Stimulated activated CD8-positive, alpha-beta memory T cell treated with anti-CD3 and anti-CD28 coated beads, Interleukin-15, amount 100 ng/mL, for 1 hour (primary cell): ENCODE measurements at regions not wholly inside any gene's neighbourhood (a gene's known extent, or its start where the extent isn't known, plus 50 kb on each side); places are given as distances from the start of the nearest gene placed in this dataset.
A peak's percentile ranks its signal among the peaks of the same experiment; 100 is the strongest.

Experiments used
- DNase-seq: peaks from one replicate; pipeline ENCODE4 v3.0.0-alpha.2; 2020; ENCODE audit warnings: low read depth

DNA sequence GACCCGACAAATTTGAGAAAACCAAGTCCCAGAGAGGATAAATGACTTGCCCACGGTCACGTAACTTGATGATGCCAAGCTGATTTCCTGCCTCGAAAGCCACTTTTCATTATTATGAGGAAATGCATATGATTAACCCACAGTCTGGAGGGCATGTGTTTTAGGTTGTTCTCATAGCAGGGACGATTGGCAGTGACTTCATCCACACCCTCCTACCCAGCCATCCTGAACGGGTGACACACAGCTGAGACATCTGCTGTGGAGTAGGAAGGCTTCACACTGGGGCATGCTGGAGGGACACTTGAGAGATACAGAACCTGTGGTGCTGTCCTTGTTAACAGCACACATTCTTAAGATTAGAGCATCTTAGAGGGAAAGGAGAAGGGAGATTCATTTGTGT lies 65.4 kb upstream of the WDFY2 start:
- no peak for DNase-seq

DNA sequence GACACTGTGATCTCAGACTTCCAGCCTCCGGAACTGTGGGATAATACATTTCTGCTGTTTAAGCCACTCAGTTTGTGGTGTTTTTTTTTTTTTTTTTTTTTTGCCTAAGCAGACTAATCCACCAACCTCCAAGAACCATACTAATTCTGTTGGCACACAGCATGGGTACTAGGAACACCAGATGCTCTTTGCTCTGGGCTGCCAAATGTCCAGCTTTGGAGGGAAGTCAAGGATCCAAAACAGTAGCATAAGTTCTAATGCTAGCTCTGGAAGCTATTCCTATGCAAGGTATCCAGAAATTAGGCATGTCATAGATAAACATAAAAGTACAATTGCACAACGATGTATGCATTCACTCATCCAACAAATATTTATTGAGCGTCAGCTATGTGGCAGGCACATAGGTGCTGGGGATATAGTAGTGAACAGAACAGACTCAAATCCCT lies 64.5 kb upstream of the WDFY2 start:
- DNase-seq: no peak

DNA sequence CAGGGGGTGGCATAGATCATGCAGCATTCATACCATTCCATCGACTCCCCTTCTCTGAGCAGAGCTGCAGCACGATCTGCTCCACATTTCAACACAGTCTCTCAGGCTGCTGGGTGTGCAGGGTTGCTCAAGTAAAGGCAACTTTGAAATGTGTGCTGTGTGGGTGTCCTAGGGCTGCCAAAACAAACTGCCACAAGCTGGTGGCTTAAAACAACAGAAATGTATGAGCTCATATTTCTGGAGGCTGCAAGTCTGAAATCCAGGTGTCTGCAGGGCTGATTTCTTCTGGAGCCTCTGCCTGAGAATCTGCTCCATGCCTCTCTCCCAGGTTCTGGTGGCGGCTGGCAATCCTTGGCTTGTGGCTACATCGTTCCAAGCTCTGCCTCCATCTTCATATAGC lies 63.7 kb upstream of the WDFY2 start:
- no peak for DNase-seq

DNA sequence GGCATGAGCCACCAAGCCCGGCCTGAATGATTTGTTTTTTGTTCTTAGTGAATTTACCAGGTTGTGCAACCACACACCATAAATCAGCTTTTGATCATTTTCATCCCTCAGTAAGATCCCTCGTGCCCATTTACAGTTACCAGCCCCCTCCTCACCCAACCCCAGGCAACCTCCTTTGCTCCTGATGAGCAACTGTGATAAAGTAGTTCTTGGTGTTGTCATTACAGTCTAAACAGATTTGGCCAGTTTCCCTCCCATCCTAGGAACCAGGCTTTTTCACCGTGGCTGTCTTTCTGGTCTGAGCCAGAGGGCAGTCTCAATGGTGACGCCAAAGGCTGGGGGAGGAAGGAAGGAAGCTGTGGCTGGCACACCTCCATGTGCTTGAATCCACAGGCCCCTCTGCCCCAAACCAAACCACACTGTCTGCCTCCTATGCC lies 61.2 kb upstream of the WDFY2 start:
- DNase-seq: peak; percentile 7

DNA sequence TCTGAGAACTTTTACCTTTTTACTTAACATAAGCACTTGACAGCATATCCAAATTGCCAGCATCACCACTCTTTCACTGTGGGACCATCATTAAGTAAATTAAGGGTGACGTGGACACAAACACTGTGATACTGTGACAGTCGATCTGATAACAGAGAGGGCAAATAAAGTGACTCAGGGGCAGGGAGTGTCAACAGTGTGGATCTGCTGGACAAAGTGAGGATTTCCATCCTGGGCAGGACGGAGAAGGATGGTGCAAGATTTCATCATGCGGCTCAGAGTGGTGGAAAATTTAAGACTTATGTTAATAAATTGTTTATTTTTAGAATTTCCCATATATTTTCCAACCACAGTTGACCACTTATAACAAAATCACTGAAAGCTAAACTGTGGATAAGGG lies 60.0 kb upstream of the WDFY2 start:
- DNase-seq: no peak

DNA sequence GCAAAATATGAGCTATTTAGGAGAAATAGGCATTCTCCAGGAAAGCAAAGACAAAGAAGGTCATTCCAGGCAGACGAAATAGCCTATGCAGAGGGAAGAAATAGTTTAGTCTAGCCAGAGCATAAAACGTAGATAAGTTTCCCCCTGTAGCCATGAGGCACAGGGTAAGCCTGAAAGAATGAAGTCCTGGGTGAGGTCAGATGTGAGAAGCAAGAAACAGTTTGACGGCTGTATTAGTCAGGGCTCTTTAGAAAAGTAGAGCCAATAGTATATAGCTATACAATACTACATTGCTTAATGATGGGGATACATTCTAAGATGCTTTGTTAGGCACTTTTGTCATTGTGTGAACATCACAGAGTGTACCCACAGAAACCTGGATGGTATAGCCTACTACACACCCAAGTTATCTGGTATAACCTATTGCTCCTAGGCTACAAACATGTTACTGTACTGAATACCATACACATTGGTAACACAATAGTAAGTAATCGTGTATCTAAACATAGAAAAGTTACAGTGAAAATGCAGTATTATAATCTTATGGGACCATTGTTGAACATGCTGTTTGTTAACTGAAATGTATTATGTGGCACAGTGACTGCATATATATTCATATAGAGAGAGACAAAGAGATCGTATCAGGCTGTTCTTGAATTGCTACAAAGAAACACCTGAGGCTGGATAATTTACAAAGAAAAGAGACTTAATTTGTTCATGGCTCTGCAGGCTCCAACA lies 59.3 kb upstream of the WDFY2 start:
- DNase-seq: no peak

DNA sequence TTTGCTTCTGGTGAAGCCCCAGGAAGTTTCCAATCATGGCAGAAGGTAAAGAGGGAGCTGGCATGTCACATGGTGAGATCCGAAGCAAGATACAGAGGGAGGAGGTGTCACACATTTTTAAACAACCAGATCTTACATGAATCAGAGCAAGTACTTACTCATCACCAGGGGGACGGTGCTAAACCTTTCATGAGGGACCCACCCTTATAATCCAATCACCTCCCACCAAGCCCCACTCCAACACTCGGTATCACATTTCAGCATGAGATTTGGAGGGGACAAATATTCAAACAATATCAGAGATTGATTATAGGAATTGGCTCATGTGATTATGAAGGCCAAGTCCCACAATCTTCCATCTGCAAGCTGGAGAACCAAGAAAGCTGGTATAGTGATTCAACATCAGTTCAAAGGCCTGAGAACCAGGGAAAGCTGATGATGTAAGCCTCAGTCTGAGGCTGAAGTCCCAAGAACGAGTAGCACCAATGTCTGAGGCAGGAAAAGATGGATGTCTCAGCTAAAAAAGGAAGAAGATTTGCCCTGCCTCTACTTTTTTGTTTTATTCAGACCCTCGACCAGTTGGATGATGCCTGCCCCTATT lies 58.6 kb upstream of the WDFY2 start:
- DNase-seq: no peak

DNA sequence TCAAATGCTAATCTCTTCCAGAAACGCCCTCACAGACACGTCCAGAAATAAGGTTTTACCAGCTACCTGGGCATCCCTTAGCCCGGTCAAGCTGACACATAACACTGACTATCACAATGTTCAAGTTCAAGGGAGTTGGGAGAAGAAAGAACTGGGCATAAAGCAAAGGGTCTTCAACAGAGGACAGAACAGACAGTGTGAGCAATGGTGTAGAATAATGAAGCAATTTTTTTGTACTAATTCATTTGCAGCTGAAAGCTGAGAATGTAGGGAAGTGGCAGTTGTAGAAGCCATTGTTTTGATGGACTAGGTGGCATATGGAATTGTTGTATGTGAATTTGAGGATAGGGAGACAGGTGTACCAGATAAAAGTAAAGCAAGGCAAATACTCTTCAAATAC lies 58.1 kb upstream of the WDFY2 start:
- no peak for DNase-seq

DNA sequence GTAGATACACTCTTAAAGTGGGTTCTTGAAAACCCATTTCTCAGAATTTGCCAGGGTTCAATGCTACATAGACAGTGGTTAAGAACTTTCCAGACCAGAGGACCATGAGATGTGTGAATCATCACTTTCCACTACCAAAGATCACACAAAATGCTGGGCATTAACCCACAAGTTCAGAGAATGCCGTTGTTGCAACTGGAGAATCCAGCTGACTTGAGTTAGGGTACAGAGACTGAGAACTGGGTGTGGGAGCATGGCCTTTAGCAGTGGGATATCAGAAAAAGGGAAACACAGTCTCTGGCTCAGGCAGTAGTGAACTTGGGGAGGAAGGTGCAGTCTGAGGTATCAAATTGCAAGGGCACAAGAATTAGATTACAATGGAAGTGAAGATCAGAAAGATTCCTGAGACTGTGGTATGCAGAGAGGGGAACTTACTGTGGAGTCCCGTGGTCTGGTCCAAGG lies 51.5 kb upstream of the WDFY2 start:
- no peak for DNase-seq

DNA sequence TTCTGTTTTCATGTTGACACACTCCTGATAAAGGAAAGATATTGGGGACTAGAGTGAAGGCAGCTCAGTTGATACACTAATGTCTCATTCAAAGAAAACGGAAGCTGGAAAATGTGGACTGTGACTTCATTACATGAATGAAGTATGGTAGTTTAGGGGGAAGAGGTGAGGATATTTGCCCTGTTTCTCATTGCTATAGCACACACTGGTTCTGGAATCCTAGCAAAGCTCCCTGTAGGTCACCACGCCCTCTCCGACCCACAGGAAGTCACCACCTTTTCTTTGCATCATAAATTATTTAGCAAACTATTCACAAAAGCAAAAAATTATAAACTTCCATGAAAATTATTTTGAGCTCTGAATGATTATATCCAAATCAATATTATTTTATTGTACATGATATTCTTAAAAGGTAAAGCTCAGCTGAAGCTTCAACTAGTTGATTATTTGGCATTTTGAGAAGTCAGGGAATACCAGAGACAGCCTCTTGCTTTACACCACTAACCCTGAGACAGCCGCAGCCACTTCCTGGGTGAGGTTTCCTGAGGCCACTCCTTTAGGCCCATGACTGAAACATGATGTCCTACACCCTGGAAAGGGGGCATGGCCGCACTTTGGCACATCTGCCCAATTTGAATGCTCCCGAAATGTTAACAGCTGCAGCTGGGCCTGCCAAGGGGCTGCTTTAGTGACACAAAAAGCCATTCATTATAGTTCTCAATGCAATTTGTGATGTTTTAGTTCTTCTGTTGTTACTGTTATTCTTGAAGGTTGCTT lies 50.0 kb upstream of the WDFY2 start:
- no peak for DNase-seq
